ENCODE measurements at regions not wholly inside any gene's neighbourhood (a gene's known extent, or its start where the extent isn't known, plus 50 kb on each side); places are given as distances from the start of the nearest gene placed in this dataset.

GRCh38 chr20:48282591-48283228, 497.4 kb upstream of the SULF2 start:
- TF ChIP-seq CTCF (IDR thresholded peaks at IDR 0.05) (no peak), POLR2A (IDR thresholded peaks at IDR 0.05) (no peak)
